ENCODE measurements at regions not wholly inside any gene's neighbourhood (a gene's known extent, or its start where the extent isn't known, plus 50 kb on each side); places are given as distances from the start of the nearest gene placed in this dataset.

GRCh38 chr22:48236261-48236660 lies 1473.8 kb downstream of the TBC1D22A start:
- DNase-seq: no peak

DNA sequence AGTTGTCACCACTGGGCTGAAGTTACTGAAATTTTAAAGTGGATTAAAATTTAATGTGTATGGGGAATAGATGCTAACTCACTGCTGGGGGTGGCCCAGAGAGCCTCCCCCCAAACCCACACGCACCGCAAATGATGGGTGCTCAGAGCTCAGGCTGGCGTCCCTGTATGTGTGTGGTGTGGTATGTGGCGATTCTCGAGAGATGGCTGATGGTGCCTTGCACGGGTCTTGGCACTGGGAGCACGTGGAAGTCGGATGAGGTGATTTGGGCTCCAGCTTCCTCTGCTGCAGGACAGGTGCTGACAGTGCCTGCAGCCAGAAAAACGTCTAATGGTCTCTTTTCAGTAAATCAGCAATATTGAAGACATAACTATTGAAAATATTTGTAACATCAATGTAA lies 1473.3 kb downstream of the TBC1D22A start:
- DNase-seq: no peak

DNA sequence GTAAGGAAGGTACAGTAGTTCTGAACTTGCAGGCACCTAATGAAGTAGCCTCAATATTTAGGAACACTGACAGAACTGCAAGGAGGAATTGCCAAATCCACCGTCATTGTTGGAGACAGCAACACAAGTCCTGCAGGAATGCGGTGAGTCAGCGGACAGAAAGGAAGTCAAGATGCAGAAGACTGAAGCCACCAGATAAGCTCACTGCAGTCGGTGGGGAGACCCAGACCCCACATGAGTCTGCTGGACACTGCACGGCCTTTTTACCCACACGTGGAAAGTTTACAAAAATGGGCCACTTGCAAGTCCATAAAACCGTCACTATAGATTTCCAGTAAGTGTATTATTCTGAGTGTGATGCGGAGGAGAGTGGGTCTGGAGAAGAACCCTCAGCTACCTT lies 1471.6 kb downstream of the TBC1D22A start:
- DNase-seq: no peak

DNA sequence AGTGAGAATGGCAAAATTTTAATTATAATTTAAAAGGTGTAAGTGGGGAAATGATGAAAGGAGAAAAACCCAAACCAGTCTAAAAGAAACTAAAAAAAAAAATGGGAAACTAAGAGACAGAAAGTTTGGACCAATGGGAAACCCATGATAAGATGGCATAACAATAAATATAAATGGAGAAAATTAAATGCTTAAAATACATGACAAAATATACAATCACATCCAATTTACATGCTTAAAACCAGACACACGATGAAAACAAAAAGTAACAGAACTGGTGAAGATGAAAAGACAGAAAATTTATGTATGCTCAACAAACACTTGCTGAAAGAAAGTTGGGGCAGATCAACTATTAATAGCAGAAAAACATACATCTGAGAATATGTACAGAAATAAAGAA lies 1471.1 kb downstream of the TBC1D22A start:
- no peak for DNase-seq

DNA sequence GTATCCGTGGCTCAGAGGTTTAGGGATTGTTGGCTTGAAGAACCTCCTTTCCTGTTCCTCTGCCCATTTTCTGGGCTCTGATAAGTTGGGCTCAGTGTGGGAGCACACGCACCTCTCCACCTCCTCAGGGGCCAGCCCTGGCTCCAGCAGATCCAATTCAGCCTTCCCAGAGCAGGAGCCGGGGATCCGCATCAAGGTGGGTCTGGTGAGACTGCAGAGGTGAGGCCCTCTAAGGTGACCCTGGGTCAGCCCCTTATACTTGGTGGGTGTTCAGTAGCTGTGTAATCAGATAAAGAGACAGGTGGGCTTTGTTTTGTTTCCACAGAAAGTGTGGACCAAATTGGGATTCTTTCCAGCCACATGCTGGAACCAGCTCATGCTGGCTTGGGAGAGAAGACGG lies 1466.0 kb downstream of the TBC1D22A start:
- no peak for DNase-seq

DNA sequence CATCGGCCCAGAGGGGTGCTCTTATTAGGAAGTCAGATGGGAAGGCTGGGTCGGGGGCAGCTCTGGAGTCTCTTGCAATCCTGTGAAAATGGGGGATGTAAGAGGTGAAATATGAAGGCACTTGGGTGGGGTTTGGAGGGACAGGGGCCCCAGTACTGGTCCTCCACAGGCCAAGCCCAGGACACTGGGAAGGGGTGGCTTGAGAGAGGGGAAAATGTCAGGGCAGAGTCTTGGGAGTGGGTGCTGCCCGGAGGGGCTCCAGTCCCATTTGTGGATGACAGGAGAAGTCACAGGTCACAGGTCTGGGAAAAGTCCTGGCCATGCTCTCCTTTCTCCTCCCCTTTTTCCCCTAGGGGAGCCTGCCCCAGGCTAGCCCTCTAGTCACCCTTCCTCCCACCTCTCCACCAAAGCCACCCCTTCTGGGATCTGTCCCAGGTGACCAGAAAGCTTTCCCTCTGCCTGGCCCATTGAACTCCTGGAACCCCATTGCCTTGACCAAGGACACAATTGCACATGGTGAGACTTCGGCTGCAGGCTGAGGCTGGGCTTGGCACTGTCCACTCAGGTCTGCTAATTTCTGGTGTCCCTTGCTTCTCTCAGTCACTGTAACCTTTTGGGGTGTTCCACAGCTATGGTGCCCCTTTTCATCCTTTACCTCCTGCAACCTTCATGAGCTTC lies 1465.0 kb downstream of the TBC1D22A start:
- DNase-seq: no peak

DNA sequence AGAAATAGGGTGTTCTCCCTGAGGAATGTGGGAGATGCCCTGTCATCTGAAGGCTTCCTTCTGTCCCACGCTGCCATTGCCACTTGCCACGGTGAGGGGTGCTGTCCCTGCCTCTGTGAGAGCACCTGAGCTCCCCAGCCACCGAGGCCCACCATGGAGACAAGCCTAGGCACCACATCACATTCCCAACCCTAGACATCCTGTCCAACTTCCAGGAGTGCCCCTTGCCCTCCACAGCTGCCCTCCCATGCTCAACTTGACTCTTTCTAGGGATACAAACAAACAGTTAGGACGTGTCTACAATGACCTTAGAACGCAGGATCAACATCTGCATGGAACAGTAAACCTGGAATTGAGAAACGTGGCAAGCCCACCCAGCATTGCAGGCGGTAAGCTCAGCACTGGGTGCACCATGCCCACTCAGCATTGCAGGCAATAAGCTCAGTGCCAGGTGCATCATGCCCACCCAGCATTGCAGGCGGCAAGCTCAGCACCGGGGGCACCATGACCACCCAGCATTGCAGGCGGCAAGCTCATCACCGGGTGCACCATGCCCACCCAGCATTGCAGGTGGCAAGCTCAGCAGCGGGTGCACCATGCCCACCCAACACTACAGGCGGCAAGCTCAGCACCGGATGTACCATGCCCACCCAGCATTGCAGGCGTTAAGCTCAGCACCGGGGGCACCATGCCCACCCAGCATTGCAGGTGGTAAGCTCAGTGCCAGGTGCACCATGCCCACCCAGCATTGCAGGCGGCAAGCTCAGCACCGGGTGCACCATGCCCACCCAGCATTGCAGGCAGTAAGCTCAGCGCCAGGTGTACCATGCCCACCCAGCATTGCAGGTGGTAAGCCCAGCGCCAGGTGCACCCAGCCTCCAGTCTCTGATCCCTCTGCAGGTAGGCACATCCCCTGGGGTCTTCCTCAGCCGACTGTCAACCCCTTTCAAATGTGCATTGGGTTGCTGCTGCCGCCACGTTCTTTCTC lies 1463.9 kb downstream of the TBC1D22A start:
- no peak for DNase-seq

DNA sequence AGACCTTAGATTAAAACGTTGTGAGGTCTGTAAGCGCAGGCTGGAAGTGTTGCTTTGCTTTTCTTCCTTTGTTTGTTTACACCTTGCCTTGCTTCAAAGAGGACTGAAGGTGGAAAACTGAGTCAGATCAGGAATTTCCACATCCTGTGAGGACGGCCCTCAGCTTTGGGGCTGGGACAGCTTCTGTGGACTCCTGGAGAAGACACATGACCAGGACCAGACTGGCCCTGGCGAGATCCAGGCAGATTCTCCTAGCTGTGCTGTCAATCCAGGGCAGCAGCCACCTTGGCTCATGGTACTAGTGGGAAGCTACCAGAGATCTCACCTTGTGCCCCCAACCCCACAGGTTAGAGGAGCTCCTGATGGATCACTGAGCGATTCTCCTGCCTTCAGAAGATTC lies 1461.9 kb downstream of the TBC1D22A start:
- DNase-seq: no peak

DNA sequence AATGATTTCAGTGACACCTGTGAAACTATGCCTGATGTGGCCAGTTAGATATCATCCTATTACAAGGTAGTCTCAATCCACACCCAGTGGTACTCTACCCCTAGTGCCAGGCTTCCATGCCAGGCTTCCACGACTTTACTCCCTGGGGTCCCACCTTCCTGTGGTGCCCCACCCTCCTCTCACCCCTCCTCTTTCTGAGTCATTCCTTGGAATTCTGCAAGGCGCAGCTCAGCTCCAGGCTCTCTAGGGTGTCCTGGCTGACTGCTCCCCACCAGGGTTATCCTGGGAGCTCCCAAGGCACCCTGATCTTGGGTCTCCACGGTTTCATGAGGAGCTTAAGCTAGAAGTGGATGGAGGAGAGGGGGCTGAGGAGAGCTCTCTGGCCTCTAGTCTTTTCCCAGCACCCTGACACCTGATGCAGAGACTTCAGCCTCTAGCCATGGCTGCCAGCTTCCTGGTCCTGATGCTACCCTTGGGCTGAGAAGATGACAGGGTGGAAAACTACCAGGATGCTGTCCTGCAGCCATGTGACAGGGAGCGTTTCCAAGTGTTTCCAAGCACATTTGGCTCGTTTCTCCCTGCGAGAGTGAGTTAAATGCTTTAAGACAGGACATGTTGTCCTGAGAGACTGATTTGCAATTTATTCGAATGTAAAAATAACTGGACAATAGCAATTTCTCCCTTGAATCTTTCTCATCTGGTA lies 1461.2 kb downstream of the TBC1D22A start:
- DNase-seq: no peak

DNA sequence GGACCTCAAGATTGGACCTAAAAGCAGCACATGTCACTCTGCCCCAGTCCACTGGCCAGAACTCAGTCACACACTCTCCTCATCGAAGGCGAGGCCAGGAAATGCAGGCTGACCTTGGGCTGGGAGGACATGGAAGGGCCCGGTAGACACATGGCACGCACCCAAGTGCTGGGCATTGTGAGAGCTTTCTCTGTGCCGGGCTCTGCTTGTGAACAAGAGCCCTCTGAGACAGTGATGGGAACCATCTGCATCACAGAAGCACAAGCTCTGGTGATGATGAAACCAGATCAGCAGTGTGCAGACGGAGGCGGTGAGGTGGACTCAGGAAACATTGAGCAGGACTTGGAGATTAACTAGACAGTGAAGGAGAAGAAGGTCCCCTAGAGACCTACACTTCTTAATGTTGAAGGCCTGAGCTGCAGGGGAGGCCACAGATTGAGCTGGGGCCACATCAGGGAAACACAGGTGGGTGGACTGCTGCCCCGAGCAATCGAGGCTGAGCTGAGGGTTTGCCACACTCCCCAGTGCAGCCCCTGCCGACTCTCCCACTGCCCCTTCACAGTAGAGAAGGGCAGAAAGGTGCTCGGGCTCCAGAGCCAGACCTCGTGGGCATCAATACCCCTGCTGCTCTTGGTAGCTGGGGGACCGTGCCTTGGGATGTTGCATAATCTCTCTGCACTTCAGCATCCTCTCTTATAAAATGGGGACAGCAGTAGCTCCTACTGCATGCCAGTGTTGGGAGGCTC lies 1460.5 kb downstream of the TBC1D22A start:
- no peak for DNase-seq

DNA sequence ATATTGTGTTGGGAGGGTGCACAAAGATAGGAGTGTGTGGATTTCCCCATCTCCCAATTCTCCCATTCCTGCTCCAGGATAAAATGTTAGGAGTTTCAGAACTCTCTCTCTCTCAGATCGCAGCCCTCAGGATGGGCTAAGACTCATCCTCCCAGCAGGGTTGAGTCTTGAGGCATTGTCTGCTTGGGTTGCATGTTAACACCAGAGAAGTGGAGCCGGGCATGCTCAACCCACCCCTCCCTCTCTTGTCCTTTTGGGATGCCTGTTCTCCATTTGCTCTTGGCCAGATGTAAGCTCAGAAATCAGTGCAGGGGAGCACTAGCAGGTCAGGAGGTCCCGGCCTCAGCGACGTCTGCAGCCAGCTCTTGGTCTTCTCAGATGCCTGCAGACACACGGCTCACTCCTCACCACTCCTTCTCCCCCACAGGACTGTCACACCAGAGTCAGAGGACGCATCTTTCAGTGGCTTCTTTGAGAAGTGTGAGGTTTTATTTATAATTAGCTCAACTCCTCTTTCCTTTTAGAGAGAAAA lies 1456.5 kb downstream of the TBC1D22A start:
- DNase-seq: no peak

GRCh38 chr22:48217596-48217995 lies 1455.1 kb downstream of the TBC1D22A start:
- no peak for DNase-seq

- DNase-seq: no peak
These were observed 1450.3 kb downstream of the TBC1D22A start for GRCh38 chr22:48212727-48213126.

- no peak for DNase-seq
These were observed 1448.4 kb downstream of the TBC1D22A start for GRCh38 chr22:48210812-48211211.

DNA sequence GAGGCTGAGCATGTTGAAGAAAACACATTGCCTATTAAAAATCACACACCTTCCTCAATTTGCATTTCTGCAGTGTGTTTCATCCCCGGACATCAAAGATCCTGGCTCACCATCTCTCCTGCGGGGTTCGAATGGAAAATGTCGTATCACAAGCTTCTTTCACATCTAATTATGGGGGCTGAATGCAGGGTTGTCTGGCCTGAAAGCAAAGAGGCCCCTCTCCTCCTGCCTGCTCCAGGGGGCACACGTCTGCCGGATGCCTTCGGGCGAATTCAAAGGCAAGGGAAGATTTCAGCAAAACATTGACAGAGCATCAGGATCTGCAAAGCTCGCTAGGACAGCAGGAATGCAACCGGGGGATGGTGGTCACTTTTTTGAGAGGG lies 1447.7 kb downstream of the TBC1D22A start:
- no peak for DNase-seq

DNA sequence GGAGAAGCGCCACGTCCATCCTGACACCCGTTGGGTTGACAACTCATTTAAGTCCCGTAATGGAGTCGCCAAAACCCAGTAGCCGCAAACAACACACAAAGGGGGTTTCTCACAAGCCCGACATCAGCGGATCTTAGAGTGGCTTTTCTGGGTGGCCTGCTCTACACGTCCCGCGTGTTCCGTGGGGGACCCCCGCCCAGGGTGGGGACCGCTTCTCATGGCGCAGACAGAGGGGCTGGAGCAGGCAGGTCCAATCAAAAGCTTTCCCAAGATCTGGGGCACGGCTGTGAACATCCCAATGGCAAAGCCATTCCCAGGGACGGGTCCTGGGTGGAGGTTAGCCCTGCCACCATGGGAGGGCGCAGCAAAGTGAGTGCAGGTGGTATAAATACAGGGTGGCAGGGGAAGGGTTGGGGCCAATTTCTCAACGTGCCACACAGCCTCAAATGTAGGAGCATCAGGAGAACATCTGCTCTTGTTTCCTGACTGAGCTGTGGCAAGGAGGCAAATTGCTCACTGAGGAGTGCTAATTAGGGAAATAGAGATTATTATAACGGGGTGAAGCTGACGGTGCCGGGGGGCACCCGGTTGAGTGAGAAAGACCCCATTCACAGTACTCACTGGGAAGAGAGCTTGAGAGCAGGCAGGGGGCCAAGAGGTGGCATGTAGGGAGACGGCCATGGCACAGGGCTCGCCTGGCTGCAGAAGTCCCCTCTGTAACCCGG lies 1447.2 kb downstream of the TBC1D22A start:
- no peak for DNase-seq

GRCh38 chr22:48208894-48209293 lies 1446.4 kb downstream of the TBC1D22A start:
- DNase-seq: no peak

- DNase-seq: no peak
These were observed 1445.6 kb downstream of the TBC1D22A start for GRCh38 chr22:48207919-48208535.

GRCh38 chr22:48205790-48206189 lies 1443.3 kb downstream of the TBC1D22A start:
- no peak for DNase-seq

GRCh38 chr22:48205161-48205560 lies 1442.7 kb downstream of the TBC1D22A start:
- DNase-seq: no peak

DNA sequence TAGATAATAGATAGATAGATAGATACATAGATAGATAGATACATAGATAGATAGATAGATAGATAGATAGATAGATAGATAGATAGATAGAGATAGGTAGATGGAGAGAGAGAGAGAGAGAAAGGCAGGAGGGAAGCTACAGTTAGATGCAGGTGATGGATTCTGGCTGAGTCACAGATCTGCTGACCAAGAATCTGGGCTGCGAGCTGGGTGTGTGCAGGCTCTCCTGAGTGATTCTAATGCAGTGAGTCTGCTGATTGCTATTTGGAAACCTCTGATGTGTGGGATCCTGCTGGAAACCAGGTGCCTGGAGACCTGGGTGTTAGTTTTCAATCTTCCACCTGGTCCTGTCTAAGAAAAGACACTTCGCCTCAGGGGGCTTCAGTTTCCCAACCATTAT lies 1441.8 kb downstream of the TBC1D22A start:
- DNase-seq: no peak

Data from dermis blood vessel endothelial cell (primary cell).